CD14-positive monocyte (primary cell): ENCODE measurements at regions not wholly inside any gene's neighbourhood (a gene's known extent, or its start where the extent isn't known, plus 50 kb on each side); places are given as distances from the start of the nearest gene placed in this dataset.

Experiments used
- DNase-seq, 3 donors: peaks; one replicate each; pipeline ENCODE4 v3.0.0-alpha.2; 2011 to 2022
- H2AFZ ChIP-seq: 2 replicates; pipeline ENCODE4 v1.6.0; 2012; ENCODE audit warnings: mild to moderate bottlenecking, low read depth, low read length, inconsistent platforms; ENCODE audit not compliant: insufficient read depth, poor library complexity, severe bottlenecking
- H3K27ac ChIP-seq, 2 donors: 1 replicate in 1 of 2; 2 replicates in 1 of 2; pipeline ENCODE4 v1.5.1; 2012 to 2013; ENCODE audit warnings: low read length in 2 of 2, control low read depth in 1 of 2, inconsistent platforms in 1 of 2, low read depth in 1 of 2, mild to moderate bottlenecking in 1 of 2
- H3K27me3 ChIP-seq, 2 donors: one replicate each; pipeline versions ENCODE4 v1.6.0 to v1.6.1; 2011 to 2013; ENCODE audit warnings: low read length in 2 of 2; ENCODE audit not compliant: control insufficient read depth in 2 of 2, insufficient read depth in 2 of 2
- H3K36me3 ChIP-seq, 2 donors: replicated peaks in 1 of 2; 1 replicate in 1 of 2; 2 replicates in 1 of 2; pipeline versions ENCODE4 v1.5.1 to v1.6.1; 2012 to 2013; ENCODE audit warnings: low read length in 2 of 2, control low read depth in 1 of 2, inconsistent platforms in 1 of 2, mild to moderate bottlenecking in 1 of 2; ENCODE audit not compliant: insufficient read depth in 2 of 2, control insufficient read depth in 1 of 2
- H3K4me1 ChIP-seq, 2 donors: 1 replicate in 1 of 2; 2 replicates in 1 of 2; pipeline versions ENCODE4 v1.5.1 to v1.6.1; 2012 to 2013; ENCODE audit warnings: low read length in 2 of 2, control low read depth in 1 of 2, inconsistent platforms in 1 of 2, mild to moderate bottlenecking in 1 of 2, moderate library complexity in 1 of 2; ENCODE audit not compliant: insufficient read depth in 2 of 2, control insufficient read depth in 1 of 2
- H3K4me2 ChIP-seq: replicated peaks from 2 replicates; pipeline ENCODE3; 2012; ENCODE audit warnings: low read length, moderate library complexity, mild to moderate bottlenecking; ENCODE audit not compliant: poor library complexity, severe bottlenecking; ENCODE audit errors: extremely low read depth
- H3K4me3 ChIP-seq, 3 experiments: fragments of 200-600 bp in 1 of 3; sonication (generic) in 1 of 3; replicated peaks in 1 of 3; 1 replicate in 2 of 3; 2 replicates in 1 of 3; pipeline ENCODE4 v1.5.1; 2011 to 2013; ENCODE audit warnings: low read length in 3 of 3, mild to moderate bottlenecking in 3 of 3, control low read depth in 2 of 3, low read depth in 2 of 3, inconsistent platforms in 1 of 3, moderate library complexity in 1 of 3
- H3K79me2 ChIP-seq: 2 replicates; pipeline ENCODE4 v1.6.0; 2012; ENCODE audit warnings: mild to moderate bottlenecking, control low read depth, inconsistent platforms, low read length, moderate library complexity; ENCODE audit not compliant: insufficient read depth
- H3K9ac ChIP-seq: 2 replicates; pipeline ENCODE4 v1.6.0; 2017; ENCODE audit warnings: low read length, mild to moderate bottlenecking; ENCODE audit not compliant: insufficient read depth, poor library complexity, severe bottlenecking
- H3K9me3 ChIP-seq, 2 donors: replicated peaks in 1 of 2; 1 replicate in 1 of 2; 2 replicates in 1 of 2; pipeline versions ENCODE4 v1.5.1 to v1.6.1; 2012 to 2013; ENCODE audit warnings: low read length in 2 of 2, control low read depth in 1 of 2; ENCODE audit not compliant: control insufficient read depth in 1 of 2, insufficient read depth in 1 of 2
- H4K20me1 ChIP-seq: 2 replicates; pipeline ENCODE4 v1.6.0; 2012; ENCODE audit warnings: mild to moderate bottlenecking, low read length, control low read depth, moderate library complexity; ENCODE audit not compliant: insufficient read depth
- H3K27ac Mint-ChIP-seq, 7 donors: one replicate each; pipeline ENCODE4 v1.8.0; 2020; ENCODE audit warnings: mild to moderate bottlenecking in 7 of 7, mixed read lengths in 7 of 7, moderate library complexity in 6 of 7, inconsistent platforms in 2 of 7
- H3K27me3 Mint-ChIP-seq, 3 donors: one replicate each; pipeline ENCODE4 v1.8.0; 2021 to 2022; ENCODE audit warnings: low read depth in 3 of 3, mild to moderate bottlenecking in 3 of 3, mixed read lengths in 3 of 3, moderate library complexity in 3 of 3, inconsistent platforms in 1 of 3
- H3K36me3 Mint-ChIP-seq, 2 donors: one replicate each; pipeline ENCODE4 v1.8.0; 2020; ENCODE audit warnings: mixed read lengths in 2 of 2, inconsistent platforms in 1 of 2, mild to moderate bottlenecking in 1 of 2
- H3K4me1 Mint-ChIP-seq: one replicate; pipeline ENCODE4 v1.8.0; 2020; ENCODE audit warnings: mild to moderate bottlenecking, mixed read lengths
- H3K4me3 Mint-ChIP-seq, 2 donors: one replicate each; pipeline ENCODE4 v1.8.0; 2020; ENCODE audit warnings: mild to moderate bottlenecking in 2 of 2, mixed read lengths in 2 of 2, moderate library complexity in 1 of 2
- H3K9me3 Mint-ChIP-seq, 7 donors: one replicate each; pipeline ENCODE4 v1.8.0; 2020 to 2022; ENCODE audit warnings: mixed read lengths in 7 of 7, mild to moderate bottlenecking in 6 of 7, moderate library complexity in 6 of 7, inconsistent platforms in 2 of 7
- whole genome bisulfite sequencing: methylation state at CpG from one replicate; pipeline ENCODE4 v1.1.5; 2013; ENCODE audit warnings: missing lambda C conversion rate; ENCODE audit not compliant: insufficient coverage; 5-methylcytosine and 5-hydroxymethylcytosine counted together
- intact Hi-C, 2 donors: fragments of 100-400 bp; cut with micrococcal nuclease; formaldehyde crosslinking; loops; one replicate each; pipeline versions ENCODE4 v1.15.0 to v1.15.1; 2023
- TF ChIP-seq, protein P1 (sequence below): fragments of 200-600 bp; IDR thresholded peaks from one replicate; pipeline ENCODE4 v1.8.0; 2022; ENCODE audit warnings: antibody characterized with exemption, mild to moderate bottlenecking

DNA sequence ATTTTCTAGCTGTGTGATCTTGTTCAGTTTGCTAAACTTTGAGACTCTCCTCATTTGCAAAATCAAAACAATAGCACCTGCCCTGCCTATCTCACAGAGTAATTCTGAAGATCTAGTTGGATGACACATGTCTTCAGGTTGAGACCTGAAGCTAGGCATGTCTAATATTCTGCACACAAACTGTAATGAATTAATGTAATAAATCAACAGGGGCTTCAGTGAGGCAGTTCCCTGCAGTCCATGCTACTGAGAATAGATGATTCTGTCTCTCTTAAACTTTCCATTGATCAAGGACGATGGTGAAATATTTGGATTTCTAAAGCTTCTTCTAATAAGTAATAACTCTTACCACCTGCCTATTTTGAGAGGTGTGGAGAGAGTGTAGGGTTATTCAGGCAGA, 268.1 kb upstream of the TMTC4 start:
- DNase-seq = no peak
- no CpG with 5 or more reads among the region's 1 CpG for WGBS
- H3K4me1 ChIP-seq = no peaks in the 10 kb centered on the region
- no peak overlapping the region for H3K9ac ChIP-seq
- H2AFZ ChIP-seq = no peak overlapping the region
- no peak overlapping the region for H3K27ac ChIP-seq
- no peaks in the 10 kb centered on the region for H3K79me2 ChIP-seq
- TF ChIP-seq, protein P1, sequence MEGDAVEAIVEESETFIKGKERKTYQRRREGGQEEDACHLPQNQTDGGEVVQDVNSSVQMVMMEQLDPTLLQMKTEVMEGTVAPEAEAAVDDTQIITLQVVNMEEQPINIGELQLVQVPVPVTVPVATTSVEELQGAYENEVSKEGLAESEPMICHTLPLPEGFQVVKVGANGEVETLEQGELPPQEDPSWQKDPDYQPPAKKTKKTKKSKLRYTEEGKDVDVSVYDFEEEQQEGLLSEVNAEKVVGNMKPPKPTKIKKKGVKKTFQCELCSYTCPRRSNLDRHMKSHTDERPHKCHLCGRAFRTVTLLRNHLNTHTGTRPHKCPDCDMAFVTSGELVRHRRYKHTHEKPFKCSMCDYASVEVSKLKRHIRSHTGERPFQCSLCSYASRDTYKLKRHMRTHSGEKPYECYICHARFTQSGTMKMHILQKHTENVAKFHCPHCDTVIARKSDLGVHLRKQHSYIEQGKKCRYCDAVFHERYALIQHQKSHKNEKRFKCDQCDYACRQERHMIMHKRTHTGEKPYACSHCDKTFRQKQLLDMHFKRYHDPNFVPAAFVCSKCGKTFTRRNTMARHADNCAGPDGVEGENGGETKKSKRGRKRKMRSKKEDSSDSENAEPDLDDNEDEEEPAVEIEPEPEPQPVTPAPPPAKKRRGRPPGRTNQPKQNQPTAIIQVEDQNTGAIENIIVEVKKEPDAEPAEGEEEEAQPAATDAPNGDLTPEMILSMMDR = no peak
- no peaks in the 10 kb centered on the region for H3K36me3 ChIP-seq
- intact Hi-C loops = no loop called here
- Mint-ChIP-seq H3K36me3 (no peaks in the 10 kb centered on the region), H3K27ac (no peak overlapping the region), H3K4me1 (no peaks in the 10 kb centered on the region), H3K4me3 (no peak overlapping the region), H3K9me3 (peaks cover 4 to 16% (median 12%) of the 10 kb centered on the region in 7 donors), H3K27me3 (peaks cover 0 to 3% (median 1%) of the 10 kb centered on the region in 3 donors)
- H3K27me3 ChIP-seq = no peaks in the 10 kb centered on the region
- no peak overlapping the region for H3K4me2 ChIP-seq
- peaks cover 9 to 12% of the 10 kb centered on the region in 2 donors for H3K9me3 ChIP-seq
- H4K20me1 ChIP-seq = no peaks in the 10 kb centered on the region
- no peak overlapping the region for H3K4me3 ChIP-seq

DNA sequence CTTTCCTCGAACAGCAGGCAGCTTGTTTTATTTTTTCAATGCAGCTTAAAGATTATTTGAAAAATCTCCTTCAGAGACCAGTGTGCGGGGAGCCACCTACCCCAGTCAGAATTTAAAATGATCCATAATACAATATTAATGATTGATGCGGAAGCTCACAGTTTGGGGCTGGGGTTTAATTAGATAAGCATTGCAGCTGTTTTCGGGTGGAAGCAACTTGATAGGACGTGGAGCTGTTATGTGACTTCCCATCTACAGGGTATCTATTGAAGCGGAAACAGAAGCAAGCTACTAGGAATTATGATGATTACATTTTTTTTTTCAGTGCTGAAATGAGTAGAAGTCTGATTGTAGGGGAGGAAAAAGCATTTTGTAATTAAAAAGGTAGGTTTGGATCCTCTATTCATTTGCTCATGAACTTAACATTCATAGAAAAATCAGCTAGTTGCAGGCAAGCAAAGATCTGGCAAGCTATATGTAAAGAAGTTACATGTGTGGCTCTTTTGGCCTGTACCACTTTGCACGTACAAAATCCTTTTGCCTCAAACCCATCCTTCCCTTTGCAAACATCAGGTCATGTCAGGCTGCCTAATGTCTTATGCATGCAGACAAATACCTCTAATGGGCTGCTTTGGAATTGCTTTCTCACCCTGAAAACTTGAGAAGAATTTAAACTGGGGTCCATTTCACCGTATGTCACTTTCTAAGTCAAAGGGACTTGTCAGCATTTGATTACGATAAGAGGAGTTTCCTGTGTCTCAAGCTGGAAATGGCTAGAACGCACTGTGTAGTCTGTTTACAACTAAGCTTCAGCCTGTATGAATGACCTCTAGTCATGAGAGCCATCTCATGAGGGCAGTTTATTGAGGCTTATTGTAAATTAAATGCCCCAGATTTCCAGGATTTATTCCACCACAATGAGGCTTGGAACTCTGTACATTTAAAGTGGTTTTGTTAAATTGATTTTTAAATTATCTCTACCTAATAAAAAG, 267.1 kb upstream of the TMTC4 start:
- Histone ChIP-seq H3K27me3 (no peaks in the 10 kb centered on the region), H3K4me3 (no peak overlapping the region), H4K20me1 (no peaks in the 10 kb centered on the region), H3K79me2 (no peaks in the 10 kb centered on the region), H3K9me3 (peaks cover 4 to 7% of the 10 kb centered on the region in 2 donors), H3K36me3 (no peaks in the 10 kb centered on the region), H3K27ac (no peak overlapping the region), H3K4me2 (no peak overlapping the region), H3K4me1 (no peaks in the 10 kb centered on the region), H3K9ac (no peak overlapping the region), H2AFZ (no peak overlapping the region)
- no peak for DNase-seq
- no peaks in the 10 kb centered on the region for H3K36me3 Mint-ChIP-seq
- H3K9me3 Mint-ChIP-seq = peaks cover 2 to 15% (median 9%) of the 10 kb centered on the region in 7 donors
- 38% methylated on average over 4 of the region's 10 CpGs for WGBS
- no peaks in the 10 kb centered on the region for H3K4me1 Mint-ChIP-seq
- TF ChIP-seq, protein P1 = no peak
- no peak overlapping the region for H3K27ac Mint-ChIP-seq
- peaks cover 0 to 3% (median 1%) of the 10 kb centered on the region in 3 donors for H3K27me3 Mint-ChIP-seq
- H3K4me3 Mint-ChIP-seq = no peak overlapping the region
- intact Hi-C loops = no loop called here
